ENCODE measurements at regions not wholly inside any gene's neighbourhood (a gene's known extent, or its start where the extent isn't known, plus 50 kb on each side); places are given as distances from the start of the nearest gene placed in this dataset.

DNA sequence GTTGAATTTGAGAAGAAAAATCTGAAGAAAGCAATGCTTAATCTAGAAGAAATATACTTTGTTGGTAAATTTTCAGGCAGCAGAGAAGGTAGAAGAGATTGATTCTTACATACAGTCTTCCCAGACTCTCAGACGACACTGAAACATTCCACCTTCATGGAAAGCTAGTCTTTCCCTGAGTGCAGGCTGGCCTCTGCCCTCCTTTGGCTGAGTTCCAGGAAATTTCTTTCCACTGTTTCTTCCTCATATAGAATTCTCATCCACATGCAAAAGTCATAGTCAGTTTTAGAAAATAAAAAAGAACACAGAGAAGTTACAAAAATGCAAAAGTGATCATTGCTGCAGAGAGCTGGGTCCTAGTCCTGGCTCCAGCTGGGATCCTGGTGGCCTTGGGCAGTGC is 142.5 kb upstream of the PRR23C start:
- dilution Hi-C loops (cut with HindIII; ENCODE audit: low sequenced_read_pairs, unreplicated experiment) = no loop called here

More for the DNA sequence above, 142.5 kb upstream of the PRR23C start:
- no peak for DNase-seq
- intact Hi-C loops (cut with micrococcal nuclease) = no loop called here
- H2BK15ac ChIP-seq (ENCODE audit: low read depth, low read length) = no peak overlapping the region
- no peaks in the 10 kb centered on the region for H3K9me1 ChIP-seq (ENCODE audit: insufficient read depth, low read length)
- no peak overlapping the region for H3K23ac ChIP-seq (ENCODE audit: low read depth, low read length)
- H3K27ac ChIP-seq (ENCODE audit: insufficient read depth, low read length) = no peak overlapping the region
- no peaks in the 10 kb centered on the region for H3K4me1 ChIP-seq (ENCODE audit: control insufficient read depth, insufficient read depth, low read length)
- no peak for ATAC-seq (ENCODE audit: low read depth)
- H3K18ac ChIP-seq (ENCODE audit: low read depth, low read length) = no peak overlapping the region
- ChIA-PET CTCF (no interaction called here), POLR2A (ENCODE audit: unreplicated experiment) (no interaction called here)
- no peak overlapping the region for H2BK5ac ChIP-seq (ENCODE audit: low read depth, low read length, poor library complexity, severe bottlenecking)
- H3K36me3 ChIP-seq (ENCODE audit: control insufficient read depth, insufficient read depth, low read length) = no peaks in the 10 kb centered on the region
- H4K8ac ChIP-seq (ENCODE audit: low read depth in 2 of 2, low read length in 2 of 2) = no peak overlapping the region
- no peak overlapping the region for H3K14ac ChIP-seq (replicated peaks; ENCODE audit: low read depth, low read length)
- in situ Hi-C loops (cut with MboI; ENCODE audit: low sequenced_read_pairs) = no loop called here
- no peak overlapping the region for H3K9ac ChIP-seq (ENCODE audit: low read depth, low read length)
- no peak overlapping the region for H2AK9ac ChIP-seq (replicated peaks; ENCODE audit: low read depth, low read length, poor library complexity)
- no peaks in the 10 kb centered on the region for H3K79me1 ChIP-seq (ENCODE audit: low read depth in 1 of 2, low read length in 2 of 2)
- H4K20me1 ChIP-seq (ENCODE audit: insufficient read depth, low read length) = no peaks in the 10 kb centered on the region
- TF ChIP-seq BHLHE40 (IDR thresholded peaks at IDR 0.05; ENCODE audit: low read depth, low read length) (no peak), CHD1 (IDR thresholded peaks at IDR 0.05; ENCODE audit: low read depth, low read length) (no peak), POLR2A (IDR thresholded peaks at IDR 0.05; ENCODE audit: low read depth, low read length) (no peak), RFX5 (IDR thresholded peaks at IDR 0.05; ENCODE audit: low read depth, low read length) (no peak), MAFK (IDR thresholded peaks at IDR 0.05; ENCODE audit: low read depth, low read length) (no peak), CEBPB (IDR thresholded peaks at IDR 0.05; ENCODE audit: low read depth, low read length) (no peak), MAZ (IDR thresholded peaks at IDR 0.05; ENCODE audit: borderline replicate concordance, low read depth, low read length) (no peak), MXI1 (IDR thresholded peaks at IDR 0.05; ENCODE audit: borderline replicate concordance, low read depth, low read length) (no peak), RAD21 (IDR thresholded peaks at IDR 0.05; ENCODE audit: low read length) (no peak), SMC3 (IDR thresholded peaks at IDR 0.05; ENCODE audit: low read depth, low read length) (no peak), FOS (IDR thresholded peaks at IDR 0.05; ENCODE audit: low read depth, low read length) (no peak), RCOR1 (IDR thresholded peaks at IDR 0.05; ENCODE audit: insufficient replicate concordance, low read length) (no peak), NFE2L2 (IDR thresholded peaks at IDR 0.05; ENCODE audit: low read depth, low read length) (no peak)
- TF ChIP-seq, protein P1, sequence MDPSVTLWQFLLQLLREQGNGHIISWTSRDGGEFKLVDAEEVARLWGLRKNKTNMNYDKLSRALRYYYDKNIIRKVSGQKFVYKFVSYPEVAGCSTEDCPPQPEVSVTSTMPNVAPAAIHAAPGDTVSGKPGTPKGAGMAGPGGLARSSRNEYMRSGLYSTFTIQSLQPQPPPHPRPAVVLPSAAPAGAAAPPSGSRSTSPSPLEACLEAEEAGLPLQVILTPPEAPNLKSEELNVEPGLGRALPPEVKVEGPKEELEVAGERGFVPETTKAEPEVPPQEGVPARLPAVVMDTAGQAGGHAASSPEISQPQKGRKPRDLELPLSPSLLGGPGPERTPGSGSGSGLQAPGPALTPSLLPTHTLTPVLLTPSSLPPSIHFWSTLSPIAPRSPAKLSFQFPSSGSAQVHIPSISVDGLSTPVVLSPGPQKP (IDR thresholded peaks at IDR 0.05; ENCODE audit: borderline replicate concordance, low read depth, low read length) = no peak
- no peak overlapping the region for H2BK120ac ChIP-seq (ENCODE audit: low read depth, low read length)
- H3K56ac ChIP-seq (ENCODE audit: extremely low read depth, insufficient read depth, low read length) = no peak overlapping the region
- no peak overlapping the region for H4K5ac ChIP-seq (ENCODE audit: low read depth, low read length)
- no CpG with 5 or more reads among the region's 1 CpG for WGBS, 2 experiments (ENCODE audit: extremely low coverage in 2 of 2, insufficient read length in 1 of 2)
- H3K9me3 ChIP-seq (ENCODE audit: control insufficient read depth, insufficient read depth, low read length) = no peaks in the 10 kb centered on the region
- no peak overlapping the region for H3K4ac ChIP-seq (ENCODE audit: low read depth, low read length)
- no peak overlapping the region for H3K4me2 ChIP-seq (ENCODE audit: low read depth, low read length)
- no TSS peak for BruUV-seq (replicated peaks)
- H4K91ac ChIP-seq (ENCODE audit: insufficient read depth, low read depth, low read length) = no peak overlapping the region
- no peak overlapping the region for H2BK20ac ChIP-seq (ENCODE audit: low read depth, low read length)
- no peak overlapping the region for H2AK5ac ChIP-seq (ENCODE audit: low read depth, low read length)
- H2AFZ ChIP-seq (replicated peaks; ENCODE audit: low read length, poor library complexity) = no peak overlapping the region
- no peaks in the 10 kb centered on the region; the same call in 1 of the 2 replicates for H3K27me3 ChIP-seq (ENCODE audit: control insufficient read depth, insufficient read depth, low read length)
- H3K4me3 ChIP-seq (ENCODE audit: insufficient read depth, low read depth, low read length) = no peak overlapping the region

All from IMR-90 (cell line).